WTC11 (cell line): ENCODE measurements at regions not wholly inside any gene's neighbourhood (a gene's known extent, or its start where the extent isn't known, plus 50 kb on each side); places are given as distances from the start of the nearest gene placed in this dataset.

Source experiments
- ATAC-seq: fragments of 200-7000 bp; cut with Tn5 transposase; 2 replicates; pipeline ENCODE4 v1.10.0; 2021; ENCODE audit warnings: mild to moderate bottlenecking, moderate library complexity
- CTCF ChIA-PET: fragments of 300-600 bp; sonication (Branson Sonifier 250); formaldehyde crosslinking; loops from one replicate; lab custom pipeline; 2021; ENCODE audit warnings: antibody characterized with exemption; lab: Charles Lee
- POLR2A ChIA-PET: fragments of 350-600 bp; sonication (Branson Sonifier 250); formaldehyde crosslinking; loops from one replicate; lab custom pipeline; 2021; ENCODE audit warnings: antibody characterized with exemption; lab: Charles Lee
- DNase-seq: peaks from one replicate; pipeline ENCODE4 v3.0.0; 2021; ENCODE audit warnings: low spot score
- H3K27ac Mint-ChIP-seq: 2 replicates; pipeline ENCODE4 v1.8.0; 2021; ENCODE audit warnings: mixed read lengths
- H3K27me3 Mint-ChIP-seq: 2 replicates; pipeline ENCODE4 v1.8.0; 2021; ENCODE audit warnings: low read depth, mild to moderate bottlenecking, moderate library complexity, mixed read lengths
- H3K36me3 Mint-ChIP-seq: 2 replicates; pipeline ENCODE4 v1.8.0; 2021; ENCODE audit warnings: mixed read lengths
- H3K4me1 Mint-ChIP-seq: 2 replicates; pipeline ENCODE4 v1.8.0; 2022; ENCODE audit warnings: mixed read lengths
- H3K4me3 Mint-ChIP-seq: 2 replicates; pipeline ENCODE4 v1.8.0; 2021; ENCODE audit warnings: mild to moderate bottlenecking, moderate library complexity, mixed read lengths
- H3K9me3 Mint-ChIP-seq: 2 replicates; pipeline ENCODE4 v1.8.0; 2021; ENCODE audit warnings: mixed read lengths
- ATF1 ChIP-seq: sonication (generic); formaldehyde crosslinking; IDR thresholded peaks from 2 replicates; pipeline ENCODE4 v1.8.1; 2023; ENCODE audit warnings: mild to moderate bottlenecking, moderate library complexity, missing genetic modification reagents
- CREB1 ChIP-seq: sonication (generic); formaldehyde crosslinking; IDR thresholded peaks from 2 replicates; pipeline ENCODE4 v1.8.0; 2023; ENCODE audit warnings: mild to moderate bottlenecking, missing genetic modification reagents
- CREM ChIP-seq: sonication (generic); formaldehyde crosslinking; IDR thresholded peaks from 2 replicates; pipeline ENCODE4 v1.8.1; 2022; ENCODE audit warnings: mild to moderate bottlenecking, missing genetic modification reagents, moderate library complexity
- FOXJ3 ChIP-seq: sonication (generic); formaldehyde crosslinking; IDR thresholded peaks from 2 replicates; pipeline ENCODE4 v1.9.0; 2021; ENCODE audit warnings: missing genetic modification reagents, mild to moderate bottlenecking, borderline replicate concordance
- HMGA2 ChIP-seq: fragments of 250-450 bp; sonication (Bioruptor Pico); IDR thresholded peaks from 2 replicates; pipeline ENCODE4 v1.4.0; 2021; ENCODE audit warnings: mild to moderate bottlenecking, moderate library complexity
- MXD4 ChIP-seq: fragments of 250-450 bp; sonication (Bioruptor Pico); IDR thresholded peaks from 2 replicates; pipeline ENCODE4 v1.8.0; 2021; ENCODE audit warnings: mild to moderate bottlenecking, moderate library complexity, borderline replicate concordance
- NFATC4 ChIP-seq: fragments of 250-450 bp; sonication (Bioruptor Pico); IDR thresholded peaks from 2 replicates; pipeline ENCODE4 v1.9.0; 2021; ENCODE audit warnings: mild to moderate bottlenecking
- NR3C1 ChIP-seq: sonication (generic); formaldehyde crosslinking; conservative IDR thresholded peaks from 2 replicates; pipeline ENCODE4 v1.8.1; 2023; ENCODE audit warnings: low read depth, mild to moderate bottlenecking, missing genetic modification reagents
- SOX15 ChIP-seq: fragments of 250-450 bp; sonication (Bioruptor Pico); IDR thresholded peaks from 2 replicates; pipeline ENCODE4 v1.9.0; 2021; ENCODE audit warnings: mild to moderate bottlenecking
- SP1 ChIP-seq: sonication (generic); formaldehyde crosslinking; conservative IDR thresholded peaks from 2 replicates; pipeline ENCODE4 v1.8.1; 2022; ENCODE audit warnings: missing genetic modification reagents
- ZNF317 ChIP-seq: sonication (generic); formaldehyde crosslinking; IDR thresholded peaks from 2 replicates; pipeline ENCODE4 v1.8.1; 2023; ENCODE audit warnings: low read depth, mild to moderate bottlenecking, moderate library complexity, missing genetic modification reagents, borderline replicate concordance
- ZNF396 ChIP-seq: fragments of 250-450 bp; sonication (Bioruptor Pico); IDR thresholded peaks from 2 replicates; pipeline ENCODE4 v1.8.0; 2021; ENCODE audit warnings: mild to moderate bottlenecking, moderate library complexity, borderline replicate concordance
- TF ChIP-seq, protein P1 (sequence below): sonication (generic); formaldehyde crosslinking; conservative IDR thresholded peaks from 2 replicates; pipeline ENCODE4 v1.8.1; 2022; ENCODE audit warnings: mild to moderate bottlenecking, missing genetic modification reagents
- TF ChIP-seq, protein P2 (sequence below): fragments of 250-450 bp; sonication (Bioruptor Pico); IDR thresholded peaks from 2 replicates; pipeline ENCODE4 v1.9.0; 2021; ENCODE audit warnings: mild to moderate bottlenecking, borderline replicate concordance
- TF ChIP-seq, protein P3 (sequence below): fragments of 250-450 bp; sonication (Bioruptor Pico); IDR thresholded peaks from 2 replicates; pipeline ENCODE4 v1.9.0; 2021; ENCODE audit warnings: moderate library complexity, mild to moderate bottlenecking, inconsistent platforms, borderline replicate concordance
- TF ChIP-seq, protein P4 (sequence below): fragments of 250-450 bp; sonication (Bioruptor Pico); IDR thresholded peaks from 2 replicates; pipeline ENCODE4 v2.1.2; 2022; ENCODE audit warnings: mild to moderate bottlenecking, moderate library complexity

DNA sequence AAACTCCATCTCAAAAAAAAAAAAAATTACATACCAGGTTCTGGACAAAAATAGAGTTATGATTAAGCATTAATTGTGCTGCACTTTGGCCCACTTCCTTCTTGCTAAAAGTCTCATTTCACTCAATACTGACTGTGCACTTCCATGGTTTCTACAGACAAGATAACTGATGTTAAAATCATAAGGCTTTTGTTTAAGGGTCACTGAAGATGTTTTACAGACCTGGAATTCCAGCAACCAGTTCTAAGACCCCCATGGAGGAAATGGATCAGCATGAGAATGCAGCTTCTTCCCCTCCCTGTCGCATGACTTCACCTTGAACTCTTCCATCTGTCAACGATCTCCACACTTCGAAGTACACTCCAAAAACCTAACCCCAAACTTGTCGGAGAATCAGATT is 1191.8 kb upstream of the AUTS2 start:
- peaks cover 29% of the 10 kb centered on the region for H3K4me1 Mint-ChIP-seq
- DNase-seq (no peak), ATAC-seq (no peak)
- no peaks in the 10 kb centered on the region for H3K27me3 Mint-ChIP-seq
- CTCF ChIA-PET, result no interaction called here
- H3K36me3 Mint-ChIP-seq, result no peaks in the 10 kb centered on the region
- TF ChIP-seq FOXJ3 (CRISPR knock-in tag), result no peak
- TF ChIP-seq ZNF317 (CRISPR knock-in tag), result peak; percentile 90
- TF ChIP-seq CREM (CRISPR knock-in tag), result no peak
- TF ChIP-seq SP1, result no peak
- TF ChIP-seq ATF1 (CRISPR knock-in tag), result no peak
- TF ChIP-seq, protein P1, sequence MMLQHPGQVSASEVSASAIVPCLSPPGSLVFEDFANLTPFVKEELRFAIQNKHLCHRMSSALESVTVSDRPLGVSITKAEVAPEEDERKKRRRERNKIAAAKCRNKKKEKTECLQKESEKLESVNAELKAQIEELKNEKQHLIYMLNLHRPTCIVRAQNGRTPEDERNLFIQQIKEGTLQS (CRISPR knock-in tag), result no peak
- no peak overlapping the region for H3K4me3 Mint-ChIP-seq
- H3K9me3 Mint-ChIP-seq, result peaks cover 8% of the 10 kb centered on the region; the same call in 1 of the 2 replicates
- H3K27ac Mint-ChIP-seq, result no peak overlapping the region
- POLR2A ChIA-PET, result no interaction called here

DNA sequence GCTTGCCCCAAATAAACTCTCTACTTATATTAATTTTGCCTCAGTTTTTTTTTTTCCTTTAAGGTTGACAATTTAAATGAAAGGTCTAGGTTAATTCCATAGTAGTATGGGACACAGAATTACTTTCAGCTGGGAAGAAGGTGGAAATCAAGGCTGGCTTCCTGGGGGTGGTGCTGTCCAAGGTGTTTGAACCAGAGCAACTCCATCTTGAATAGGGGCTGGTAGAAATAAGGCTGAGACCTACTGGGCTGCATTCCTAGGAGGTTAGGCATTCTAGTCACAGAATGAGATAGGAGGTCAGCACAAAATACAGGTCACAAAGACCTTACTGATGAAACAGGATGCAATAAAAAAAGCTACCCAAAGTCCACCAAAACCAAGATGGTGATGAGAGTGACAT is 1190.8 kb upstream of the AUTS2 start:
- Mint-ChIP-seq H3K27ac (no peak overlapping the region), H3K27me3 (no peaks in the 10 kb centered on the region), H3K9me3 (peaks cover 9% of the 10 kb centered on the region), H3K4me3 (no peak overlapping the region), H3K36me3 (0 out of 2 replicates have a peak, but pooled peaks cover 4% of the 10 kb centered on the region), H3K4me1 (peaks cover 37% of the 10 kb centered on the region)
- CTCF ChIA-PET, result interaction anchor here (0.5 kb wide), 1 partner anchor 1094 kb away, joined by 3 read pairs; no protein-coding TSS in a partner anchor
- POLR2A ChIA-PET, result interaction anchor here (0.6 kb wide), 1 partner anchor 32 kb away, joined by 4 read pairs; no protein-coding TSS in a partner anchor
- TF ChIP-seq, protein P2, sequence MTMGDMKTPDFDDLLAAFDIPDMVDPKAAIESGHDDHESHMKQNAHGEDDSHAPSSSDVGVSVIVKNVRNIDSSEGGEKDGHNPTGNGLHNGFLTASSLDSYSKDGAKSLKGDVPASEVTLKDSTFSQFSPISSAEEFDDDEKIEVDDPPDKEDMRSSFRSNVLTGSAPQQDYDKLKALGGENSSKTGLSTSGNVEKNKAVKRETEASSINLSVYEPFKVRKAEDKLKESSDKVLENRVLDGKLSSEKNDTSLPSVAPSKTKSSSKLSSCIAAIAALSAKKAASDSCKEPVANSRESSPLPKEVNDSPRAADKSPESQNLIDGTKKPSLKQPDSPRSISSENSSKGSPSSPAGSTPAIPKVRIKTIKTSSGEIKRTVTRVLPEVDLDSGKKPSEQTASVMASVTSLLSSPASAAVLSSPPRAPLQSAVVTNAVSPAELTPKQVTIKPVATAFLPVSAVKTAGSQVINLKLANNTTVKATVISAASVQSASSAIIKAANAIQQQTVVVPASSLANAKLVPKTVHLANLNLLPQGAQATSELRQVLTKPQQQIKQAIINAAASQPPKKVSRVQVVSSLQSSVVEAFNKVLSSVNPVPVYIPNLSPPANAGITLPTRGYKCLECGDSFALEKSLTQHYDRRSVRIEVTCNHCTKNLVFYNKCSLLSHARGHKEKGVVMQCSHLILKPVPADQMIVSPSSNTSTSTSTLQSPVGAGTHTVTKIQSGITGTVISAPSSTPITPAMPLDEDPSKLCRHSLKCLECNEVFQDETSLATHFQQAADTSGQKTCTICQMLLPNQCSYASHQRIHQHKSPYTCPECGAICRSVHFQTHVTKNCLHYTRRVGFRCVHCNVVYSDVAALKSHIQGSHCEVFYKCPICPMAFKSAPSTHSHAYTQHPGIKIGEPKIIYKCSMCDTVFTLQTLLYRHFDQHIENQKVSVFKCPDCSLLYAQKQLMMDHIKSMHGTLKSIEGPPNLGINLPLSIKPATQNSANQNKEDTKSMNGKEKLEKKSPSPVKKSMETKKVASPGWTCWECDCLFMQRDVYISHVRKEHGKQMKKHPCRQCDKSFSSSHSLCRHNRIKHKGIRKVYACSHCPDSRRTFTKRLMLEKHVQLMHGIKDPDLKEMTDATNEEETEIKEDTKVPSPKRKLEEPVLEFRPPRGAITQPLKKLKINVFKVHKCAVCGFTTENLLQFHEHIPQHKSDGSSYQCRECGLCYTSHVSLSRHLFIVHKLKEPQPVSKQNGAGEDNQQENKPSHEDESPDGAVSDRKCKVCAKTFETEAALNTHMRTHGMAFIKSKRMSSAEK (CRISPR knock-in tag), result 0 out of 2 replicates have a peak, but pooled peaks have one; percentile 37
- TF ChIP-seq ZNF396, result peak; percentile 84; the same call in 1 of the 2 replicates
- TF ChIP-seq SOX15 (CRISPR knock-in tag), result no peak
- TF ChIP-seq, protein P3, sequence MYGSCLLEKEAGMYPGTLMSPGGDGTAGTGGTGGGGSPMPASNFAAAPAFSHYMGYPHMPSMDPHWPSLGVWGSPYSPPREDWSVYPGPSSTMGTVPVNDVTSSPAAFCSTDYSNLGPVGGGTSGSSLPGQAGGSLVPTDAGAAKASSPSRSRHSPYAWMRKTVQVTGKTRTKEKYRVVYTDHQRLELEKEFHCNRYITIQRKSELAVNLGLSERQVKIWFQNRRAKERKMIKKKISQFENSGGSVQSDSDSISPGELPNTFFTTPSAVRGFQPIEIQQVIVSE (CRISPR knock-in tag), result no peak
- TF ChIP-seq, protein P4, sequence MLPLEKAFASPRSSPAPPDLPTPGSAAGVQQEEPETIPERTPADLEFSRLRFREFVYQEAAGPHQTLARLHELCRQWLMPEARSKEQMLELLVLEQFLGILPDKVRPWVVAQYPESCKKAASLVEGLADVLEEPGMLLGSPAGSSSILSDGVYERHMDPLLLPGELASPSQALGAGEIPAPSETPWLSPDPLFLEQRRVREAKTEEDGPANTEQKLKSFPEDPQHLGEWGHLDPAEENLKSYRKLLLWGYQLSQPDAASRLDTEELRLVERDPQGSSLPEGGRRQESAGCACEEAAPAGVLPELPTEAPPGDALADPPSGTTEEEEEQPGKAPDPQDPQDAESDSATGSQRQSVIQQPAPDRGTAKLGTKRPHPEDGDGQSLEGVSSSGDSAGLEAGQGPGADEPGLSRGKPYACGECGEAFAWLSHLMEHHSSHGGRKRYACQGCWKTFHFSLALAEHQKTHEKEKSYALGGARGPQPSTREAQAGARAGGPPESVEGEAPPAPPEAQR (CRISPR knock-in tag), result peak; percentile 74; the same call in 1 of the 2 replicates
- TF ChIP-seq MXD4 (CRISPR knock-in tag), result 0 out of 2 replicates have a peak, but pooled peaks have one; percentile 30
- no peak for DNase-seq
- no peak for ATAC-seq

DNA sequence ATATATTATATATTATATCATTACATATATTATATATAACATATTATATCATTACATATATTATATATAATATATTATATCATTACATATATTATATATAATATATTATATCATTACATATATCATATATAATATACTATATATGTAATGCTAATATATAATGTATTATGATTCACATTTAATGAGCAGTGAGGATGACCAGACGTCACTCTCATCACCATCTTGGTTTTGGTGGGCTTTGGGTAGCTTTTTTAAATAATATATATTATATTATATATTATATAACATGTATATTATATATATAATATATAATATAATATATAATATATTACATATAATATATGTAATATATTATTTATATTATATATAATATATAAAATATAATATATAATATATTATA is 1189.4 kb upstream of the AUTS2 start:
- no peak overlapping the region for H3K27ac Mint-ChIP-seq
- ChIA-PET CTCF (no interaction called here), POLR2A (no interaction called here)
- ATAC-seq (no peak), DNase-seq (no peak)
- H3K4me1 Mint-ChIP-seq, result peaks cover 37% of the 10 kb centered on the region
- no peak overlapping the region for H3K4me3 Mint-ChIP-seq
- H3K36me3 Mint-ChIP-seq, result 0 out of 2 replicates have a peak, but pooled peaks cover 4% of the 10 kb centered on the region
- no peaks in the 10 kb centered on the region for H3K27me3 Mint-ChIP-seq
- peaks cover 5% of the 10 kb centered on the region for H3K9me3 Mint-ChIP-seq
- no peak for TF ChIP-seq NFATC4 (CRISPR knock-in tag)
- TF ChIP-seq NR3C1 (CRISPR knock-in tag), result no peak
- peak; percentile 89 for TF ChIP-seq HMGA2
- TF ChIP-seq CREB1 (CRISPR knock-in tag), result no peak
